GM12892 (cell line): ENCODE measurements at regions not wholly inside any gene's neighbourhood (a gene's known extent, or its start where the extent isn't known, plus 50 kb on each side); places are given as distances from the start of the nearest gene placed in this dataset.
"Not testable (repeated sequence)": the region's sequence is repeated elsewhere in the genome, so short reads cannot be mapped to it uniquely, and the experiment has no call there.

Experiments
- DNase-seq: peaks from one replicate; pipeline ENCODE4 v3.0.0; 2011; ENCODE audit not compliant: insufficient read length
- FAIRE-seq: peaks from 2 replicates; lab custom pipeline; 2011; peaks lifted over from hg19 to GRCh38; lab: Jason Lieb, UNC
- POLR2A ChIP-seq: IDR thresholded peaks from 2 replicates; pipeline ENCODE4 v1.6.1; 2011; ENCODE audit warnings: low read depth, low read length, control low read depth
- POLR2AphosphoS5 ChIP-seq: IDR thresholded peaks from 2 replicates; pipeline ENCODE4 v1.6.1; 2011; ENCODE audit warnings: low read depth, low read length, control low read depth
- TAF1 ChIP-seq: IDR thresholded peaks from 2 replicates; pipeline ENCODE4 v1.6.1; 2011; ENCODE audit warnings: low read depth, mild to moderate bottlenecking, control low read depth, low read length, borderline replicate concordance

DNA sequence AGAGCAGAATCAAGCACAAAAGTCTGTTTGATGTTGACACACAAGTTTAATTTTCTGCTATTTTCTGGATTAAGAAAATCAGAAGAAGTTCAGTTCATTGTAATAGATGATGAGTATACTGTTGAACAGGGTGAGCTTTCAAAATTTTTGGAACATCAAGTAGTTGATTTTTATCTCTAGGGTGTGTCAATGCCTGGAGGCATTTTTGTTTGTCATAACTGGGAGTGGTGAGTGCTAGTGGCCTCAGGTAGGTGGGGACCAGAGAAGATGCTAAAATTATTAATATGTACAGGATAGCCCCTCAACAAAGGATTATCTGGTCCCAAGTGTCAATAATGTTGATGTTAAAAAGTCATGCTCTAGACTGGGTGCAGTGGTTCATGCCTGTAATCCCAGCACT lies 279.7 kb upstream of the GNPDA2 start:
- no peak for FAIRE-seq
- TF ChIP-seq TAF1 (no peak), POLR2A (no peak), POLR2AphosphoS5 (no peak)
- no peak for DNase-seq

DNA sequence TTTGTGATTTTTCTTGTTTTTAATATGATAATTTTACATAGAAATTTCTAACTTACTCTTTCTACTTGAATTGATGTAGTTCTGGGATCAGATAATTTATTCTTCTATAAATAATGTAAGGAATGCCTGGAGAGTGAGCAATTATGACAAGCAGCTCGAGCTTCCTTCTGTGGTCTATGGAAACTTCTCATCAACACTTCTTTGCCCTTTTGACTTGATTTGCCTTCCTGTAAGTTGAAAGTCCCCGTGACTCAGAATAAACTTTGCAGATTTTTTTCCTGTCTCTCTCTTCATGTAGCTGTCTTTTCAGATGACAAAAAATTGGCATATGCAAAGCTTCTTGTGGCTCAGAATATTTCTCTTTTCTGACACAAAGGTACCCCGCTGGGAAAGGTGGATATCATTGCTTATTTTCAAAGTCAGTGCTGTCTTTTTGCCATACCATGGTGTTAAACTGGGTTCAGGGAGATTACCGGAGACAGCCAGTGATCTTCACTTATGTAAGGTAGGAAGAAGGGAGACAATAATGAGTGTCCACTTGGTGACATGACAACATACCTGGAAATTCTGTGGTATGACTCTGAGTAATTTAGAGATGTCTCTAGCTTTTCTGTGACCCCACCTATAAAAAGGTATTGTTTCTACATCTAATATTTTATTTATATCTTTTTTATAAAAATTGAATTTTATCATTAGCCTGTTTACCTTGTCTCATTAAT lies 278.6 kb upstream of the GNPDA2 start:
- no peak for DNase-seq
- no peak for FAIRE-seq
- TF ChIP-seq POLR2AphosphoS5 (no peak), POLR2A (no peak), TAF1 (no peak)

DNA sequence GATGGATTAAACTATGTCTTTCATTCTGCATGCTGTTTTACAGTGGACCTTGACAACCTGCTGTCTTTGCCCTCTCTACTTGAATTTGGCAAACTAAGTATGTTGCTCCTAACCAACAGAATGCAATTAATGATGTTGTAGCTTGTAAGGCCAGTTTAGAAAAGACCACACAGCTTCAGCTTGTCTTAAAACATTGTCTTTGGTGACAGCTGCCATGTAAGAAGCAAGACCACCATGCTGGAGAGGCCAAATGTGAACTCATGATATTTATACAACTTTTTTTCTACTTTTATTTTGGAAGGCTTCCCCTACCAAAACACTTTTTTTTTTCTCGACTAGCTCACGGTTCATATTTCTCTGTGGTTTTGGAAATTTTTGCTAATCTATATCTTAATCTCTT lies 278.0 kb upstream of the GNPDA2 start:
- TF ChIP-seq POLR2AphosphoS5 (no peak), POLR2A (no peak), TAF1 (no peak)
- DNase-seq (no peak), FAIRE-seq (no peak)

DNA sequence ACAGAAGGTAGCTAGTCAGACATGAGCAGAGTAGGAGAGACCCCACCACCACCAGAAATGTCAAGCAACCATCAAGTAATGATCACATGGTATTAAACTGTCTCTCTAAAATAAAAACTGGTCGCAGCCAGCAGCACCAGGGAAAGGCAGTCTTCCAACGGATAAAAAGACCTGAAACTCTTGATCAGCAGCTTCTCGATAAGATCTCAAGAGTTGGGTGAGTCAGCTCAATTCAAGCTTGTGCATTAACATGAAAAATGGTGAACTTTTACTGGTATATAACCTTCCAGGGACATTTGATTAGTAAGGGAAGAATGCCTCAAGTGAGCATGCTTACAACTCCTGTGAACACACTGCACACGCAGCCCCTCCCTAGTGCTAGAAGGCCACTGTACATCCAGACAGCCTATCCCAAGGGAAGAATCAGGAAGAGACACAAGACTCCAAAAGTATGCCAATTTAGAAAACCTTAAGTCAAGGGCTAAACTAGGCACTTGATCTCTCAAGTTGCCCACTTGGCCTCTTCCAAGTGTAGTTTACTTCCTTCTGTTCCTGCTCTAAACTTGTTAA lies 270.0 kb upstream of the GNPDA2 start:
- no peak for TF ChIP-seq POLR2AphosphoS5
- no peak for TF ChIP-seq TAF1
- TF ChIP-seq POLR2A, result no peak
- FAIRE-seq (no peak), DNase-seq (no peak)

DNA sequence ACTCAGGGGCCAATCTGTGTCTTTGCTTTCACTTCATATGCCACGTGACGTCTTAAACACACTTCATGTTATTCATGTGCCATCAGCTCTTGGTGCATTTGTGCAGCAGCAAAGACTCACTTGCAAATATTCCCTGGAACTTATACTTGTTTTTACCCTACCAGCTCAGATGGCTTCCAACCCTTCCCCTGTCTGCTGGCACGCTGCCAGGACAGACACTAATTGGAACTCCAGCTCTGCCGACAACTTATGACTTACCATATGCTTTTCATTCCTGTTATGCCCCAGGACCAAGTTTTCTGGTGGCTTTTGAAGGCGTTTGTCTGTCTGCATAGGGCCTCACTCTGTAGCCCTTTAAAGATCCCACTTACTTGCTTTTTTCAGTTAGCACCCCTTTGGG lies 261.7 kb upstream of the GNPDA2 start:
- no peak for FAIRE-seq

DNA sequence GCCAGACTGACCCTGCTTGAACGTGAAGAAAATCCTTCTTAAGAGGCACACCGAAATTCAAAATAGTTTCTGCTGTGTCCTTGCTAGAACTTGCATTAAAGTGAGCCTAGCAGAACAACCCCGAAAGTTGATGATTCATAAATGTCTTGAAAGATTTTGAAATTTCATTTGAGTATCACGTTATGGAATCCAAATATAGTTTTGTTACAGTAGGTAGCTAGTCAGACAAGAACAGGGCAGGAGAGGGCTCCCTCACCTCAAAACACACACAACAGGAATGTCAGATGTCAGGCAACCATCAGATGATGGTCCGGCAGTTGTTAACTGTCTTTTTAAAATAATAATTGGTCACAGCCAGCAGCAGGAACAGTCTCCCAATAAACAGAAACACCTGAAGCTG lies 259.6 kb upstream of the GNPDA2 start:
- TF ChIP-seq TAF1, result no peak
- TF ChIP-seq POLR2A, result no peak
- no peak for TF ChIP-seq POLR2AphosphoS5
- FAIRE-seq (no peak), DNase-seq (no peak)

More for the DNA sequence above, 261.7 kb upstream of the GNPDA2 start:
- TF ChIP-seq POLR2A, result no peak
- no peak for TF ChIP-seq TAF1
- TF ChIP-seq POLR2AphosphoS5, result no peak
- DNase-seq, result no peak

DNA sequence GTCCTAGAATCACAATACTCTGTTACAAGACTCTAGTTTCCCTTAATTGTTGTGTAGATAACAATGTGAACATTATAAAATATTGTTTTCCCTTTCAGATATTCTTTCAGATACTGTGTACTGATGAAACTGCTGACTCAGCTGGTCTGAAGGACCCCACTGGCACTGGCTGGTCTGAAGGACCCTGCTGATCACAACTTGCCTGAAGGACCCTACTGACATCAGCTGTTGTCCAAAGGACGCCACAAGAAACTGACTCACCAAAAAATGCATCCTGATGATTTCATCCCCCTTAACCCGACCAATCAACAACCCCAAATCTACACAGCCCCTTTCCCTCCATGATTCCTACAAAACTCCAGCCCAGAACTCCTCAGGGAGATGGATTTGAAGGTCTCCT lies 258.8 kb upstream of the GNPDA2 start:
- DNase-seq (no peak), FAIRE-seq (no peak)

DNA sequence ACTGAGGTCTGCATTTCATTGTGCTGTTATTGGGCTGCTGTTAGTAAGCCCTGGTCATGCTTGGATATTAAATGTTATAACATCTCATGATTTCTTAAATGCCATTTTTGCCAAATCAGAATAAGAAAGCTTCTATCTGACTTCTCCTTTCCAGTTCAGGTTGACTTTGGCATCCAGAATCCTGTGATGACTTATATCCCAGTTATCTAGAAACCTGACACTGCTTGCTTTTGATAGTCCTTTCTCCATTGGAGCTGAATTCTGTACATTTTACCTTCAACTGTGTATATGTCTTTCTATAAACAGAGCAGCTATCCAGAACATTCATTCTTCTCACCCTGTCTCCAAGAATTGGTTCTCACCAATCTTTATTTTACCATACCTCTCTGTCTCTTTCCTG lies 257.7 kb upstream of the GNPDA2 start:
- no peak for FAIRE-seq
- no peak for DNase-seq
- TF ChIP-seq POLR2AphosphoS5 (no peak), TAF1 (no peak), POLR2A (no peak)

More for the DNA sequence above, 258.8 kb upstream of the GNPDA2 start:
- no peak for TF ChIP-seq TAF1
- no peak for TF ChIP-seq POLR2A
- no peak for TF ChIP-seq POLR2AphosphoS5

DNA sequence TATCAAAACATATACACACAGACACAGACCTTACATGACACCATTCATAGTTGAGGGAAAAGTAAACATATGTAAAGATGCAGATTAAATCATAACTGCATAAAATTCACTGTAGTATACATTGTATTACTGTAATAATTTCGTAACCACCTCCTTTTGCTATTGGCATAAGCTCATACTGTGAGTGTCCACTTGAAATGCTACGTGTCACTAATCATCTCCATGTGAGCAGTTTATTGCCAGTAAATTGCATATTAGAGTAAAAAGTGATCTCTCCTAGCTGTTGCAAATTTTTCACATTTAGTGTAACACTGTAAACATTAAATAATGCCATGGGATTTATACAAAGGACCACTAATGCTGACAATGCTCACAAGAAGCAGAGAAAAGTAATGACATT lies 256.7 kb upstream of the GNPDA2 start:
- DNase-seq, result no peak
- no peak for FAIRE-seq
- TF ChIP-seq POLR2A (no peak), TAF1 (no peak), POLR2AphosphoS5 (no peak)

DNA sequence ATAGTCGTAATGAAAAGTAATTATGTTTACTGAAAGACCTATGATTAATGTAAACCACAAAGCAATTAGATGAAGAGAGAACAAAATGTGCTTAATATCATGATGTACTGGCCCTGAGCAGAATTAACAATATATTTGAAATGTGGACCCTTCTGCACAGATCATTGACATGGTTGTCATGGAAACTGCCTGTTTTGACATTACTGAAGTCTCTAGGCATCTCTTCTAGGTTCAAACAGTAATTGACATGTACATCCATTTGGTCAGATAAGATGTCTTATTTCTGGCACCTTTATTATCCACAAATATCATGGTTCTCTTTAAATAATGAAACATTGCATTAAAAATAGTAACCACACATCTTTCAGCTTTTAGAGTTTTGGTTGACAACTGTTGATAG lies 251.7 kb upstream of the GNPDA2 start:
- no peak for FAIRE-seq

DNA sequence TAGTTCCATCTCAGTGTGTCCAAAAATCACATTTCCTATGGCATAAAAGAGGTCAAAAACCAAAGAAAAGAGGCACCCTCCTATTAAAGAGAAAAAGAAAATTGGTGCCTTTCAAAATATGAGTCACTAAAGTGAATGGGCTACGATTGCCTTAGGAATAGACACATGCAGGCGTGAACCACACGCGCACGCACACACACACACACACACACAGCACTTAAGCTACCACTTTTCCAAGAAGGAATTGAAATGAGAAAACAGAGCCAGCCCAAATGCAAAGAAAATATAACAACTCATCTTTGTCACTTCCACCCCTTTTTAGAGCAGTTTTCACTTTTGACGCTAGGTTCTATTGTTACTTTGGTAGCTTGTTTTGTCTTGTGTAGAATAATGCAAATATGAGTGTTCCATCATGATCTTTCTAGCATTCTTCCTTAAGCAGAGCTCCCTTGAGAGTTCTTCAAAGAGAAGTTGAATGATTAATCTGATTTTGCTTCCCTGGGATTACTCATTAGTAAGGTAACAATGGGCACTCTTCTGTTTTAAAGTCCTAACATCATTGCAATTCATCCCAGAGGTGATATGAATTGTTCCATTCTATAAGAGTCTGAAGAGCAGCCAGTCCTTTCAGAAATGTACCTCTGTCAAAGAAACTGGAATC lies 239.2 kb upstream of the GNPDA2 start:
- FAIRE-seq (no peak), DNase-seq (no peak)
- TF ChIP-seq POLR2A (no peak), TAF1 (no peak), POLR2AphosphoS5 (no peak)

More for the DNA sequence above, 251.7 kb upstream of the GNPDA2 start:
- TF ChIP-seq POLR2AphosphoS5, result no peak
- TF ChIP-seq TAF1, result no peak
- no peak for TF ChIP-seq POLR2A
- DNase-seq, result no peak

DNA sequence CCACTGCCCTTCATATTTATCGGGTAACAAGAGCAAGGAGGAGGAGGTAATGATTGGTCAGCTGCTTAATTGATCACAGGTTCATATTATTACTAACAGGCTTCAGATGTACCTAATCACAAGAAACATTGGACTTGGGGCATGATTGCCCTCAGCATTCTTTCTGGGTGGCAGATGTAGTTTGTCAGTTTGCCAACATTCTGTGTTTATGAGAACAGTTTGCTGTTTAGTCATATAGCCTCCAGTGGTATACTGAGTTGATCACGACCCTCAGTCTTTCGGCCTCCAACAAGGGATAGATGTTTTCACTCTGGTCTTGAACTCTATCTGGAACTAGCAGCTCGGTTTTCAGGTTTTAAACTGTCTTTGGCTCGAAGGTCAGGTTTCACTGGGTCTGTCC lies 237.7 kb upstream of the GNPDA2 start:
- DNase-seq, FAIRE-seq: not testable (repeated sequence)
